H9 (cell line): ENCODE measurements at regions not wholly inside any gene's neighbourhood (a gene's known extent, or its start where the extent isn't known, plus 50 kb on each side); places are given as distances from the start of the nearest gene placed in this dataset.

ENCODE experiments used
- DNase-seq: peaks from one replicate; pipeline ENCODE4 v3.0.0-alpha.2; 2017
- H2AFZ ChIP-seq: one replicate; pipeline ENCODE4 v1.6.1; 2013; ENCODE audit warnings: mild to moderate bottlenecking, low read length, control low read depth, moderate library complexity
- H2AK5ac ChIP-seq: 2 replicates; pipeline ENCODE4 v1.6.1; 2013; ENCODE audit warnings: low read length, control low read depth, mixed read lengths; ENCODE audit not compliant: insufficient read length
- H2BK120ac ChIP-seq: one replicate; pipeline ENCODE4 v1.6.1; 2013; ENCODE audit warnings: low read depth, mild to moderate bottlenecking, low read length, control low read depth, inconsistent platforms; ENCODE audit not compliant: poor library complexity, severe bottlenecking
- H2BK12ac ChIP-seq: 2 replicates; pipeline ENCODE4 v1.6.1; 2013; ENCODE audit warnings: low read length, control low read depth, mixed read lengths, low read depth; ENCODE audit not compliant: insufficient read length
- H2BK15ac ChIP-seq: 2 replicates; pipeline ENCODE4 v1.6.1; 2013; ENCODE audit warnings: low read depth, low read length, control low read depth
- H2BK20ac ChIP-seq: one replicate; pipeline ENCODE4 v1.6.1; 2013; ENCODE audit warnings: low read depth, mild to moderate bottlenecking, low read length, control low read depth, inconsistent platforms; ENCODE audit not compliant: poor library complexity, severe bottlenecking
- H2BK5ac ChIP-seq: 2 replicates; pipeline ENCODE4 v1.6.1; 2013; ENCODE audit warnings: low read length, control low read depth, mixed read lengths; ENCODE audit not compliant: insufficient read length
- H3K14ac ChIP-seq: 2 replicates; pipeline ENCODE4 v1.6.1; 2013; ENCODE audit warnings: low read length, control low read depth; ENCODE audit not compliant: insufficient read depth
- H3K18ac ChIP-seq: 2 replicates; pipeline ENCODE4 v1.6.1; 2013; ENCODE audit warnings: low read depth, mild to moderate bottlenecking, mixed read lengths, low read length, control low read depth; ENCODE audit not compliant: insufficient read length
- H3K23ac ChIP-seq: 2 replicates; pipeline ENCODE4 v1.6.1; 2013; ENCODE audit warnings: low read length, control low read depth, mixed read lengths, low read depth; ENCODE audit not compliant: insufficient read length
- H3K23me2 ChIP-seq: 2 replicates; pipeline ENCODE4 v1.6.1; 2013; ENCODE audit warnings: low read depth, mild to moderate bottlenecking, mixed read lengths, low read length, control low read depth; ENCODE audit not compliant: insufficient read length, poor library complexity, severe bottlenecking
- H3K27ac ChIP-seq: 2 replicates; pipeline ENCODE4 v1.5.1; 2013; ENCODE audit warnings: low read length, control low read depth, mixed read lengths, low read depth; ENCODE audit not compliant: insufficient read length
- H3K27me3 ChIP-seq: 2 replicates; pipeline ENCODE4 v1.6.1; 2013; ENCODE audit warnings: low read length, control low read depth, inconsistent platforms; ENCODE audit not compliant: insufficient read depth
- H3K4ac ChIP-seq: 2 replicates; pipeline ENCODE4 v1.6.1; 2013; ENCODE audit warnings: low read depth, mild to moderate bottlenecking, control low read depth, inconsistent platforms, low read length, moderate library complexity
- H3K4me1 ChIP-seq: 2 replicates; pipeline ENCODE4 v1.6.1; 2013; ENCODE audit warnings: low read length, control low read depth, inconsistent platforms; ENCODE audit not compliant: insufficient read depth
- H3K4me2 ChIP-seq: 2 replicates; pipeline ENCODE4 v1.6.1; 2013; ENCODE audit warnings: low read length, control low read depth, mixed read lengths; ENCODE audit not compliant: insufficient read length, insufficient read depth
- H3K56ac ChIP-seq: 2 replicates; pipeline ENCODE4 v1.6.1; 2013; ENCODE audit warnings: low read depth, mild to moderate bottlenecking, mixed read lengths, low read length, control low read depth; ENCODE audit not compliant: insufficient read length
- H3K79me1 ChIP-seq: 2 replicates; pipeline ENCODE4 v1.6.1; 2013; ENCODE audit warnings: low read depth, mild to moderate bottlenecking, moderate library complexity, low read length, control low read depth, inconsistent platforms; ENCODE audit not compliant: insufficient read depth, poor library complexity, severe bottlenecking
- H3K79me2 ChIP-seq: 2 replicates; pipeline ENCODE4 v1.6.1; 2013; ENCODE audit warnings: low read length, control low read depth, inconsistent platforms; ENCODE audit not compliant: insufficient read depth
- H3K9ac ChIP-seq: 2 replicates; pipeline ENCODE4 v1.6.1; 2013; ENCODE audit warnings: low read length, control low read depth, mixed read lengths; ENCODE audit not compliant: insufficient read length; ENCODE audit errors: extremely low read depth
- H3K9me3 ChIP-seq: one replicate; pipeline ENCODE4 v1.6.1; 2013; ENCODE audit warnings: low read depth, low read length, inconsistent platforms; ENCODE audit not compliant: control insufficient read depth
- H3T11ph ChIP-seq: one replicate; pipeline ENCODE4 v1.6.1; 2013; ENCODE audit warnings: mild to moderate bottlenecking, low read length, control low read depth, inconsistent platforms
- H4K20me1 ChIP-seq: one replicate; pipeline ENCODE4 v1.6.1; 2013; ENCODE audit not compliant: control insufficient read depth, insufficient read length, insufficient read depth
- H4K5ac ChIP-seq: 2 replicates; pipeline ENCODE4 v1.6.1; 2013; ENCODE audit warnings: low read depth, mild to moderate bottlenecking, mixed read lengths, low read length, control low read depth; ENCODE audit not compliant: insufficient read length
- H4K8ac ChIP-seq: replicated peaks from 2 replicates; pipeline ENCODE4 v1.6.1; 2013; ENCODE audit warnings: low read length, control low read depth, mixed read lengths, low read depth; ENCODE audit not compliant: insufficient read length
- H4K91ac ChIP-seq: 2 replicates; pipeline ENCODE4 v1.6.1; 2013; ENCODE audit warnings: low read depth, mild to moderate bottlenecking, moderate library complexity, mixed read lengths, low read length, control low read depth; ENCODE audit not compliant: insufficient read length
- H3K27ac Mint-ChIP-seq, 3 experiments: 2 replicates in 2 of 3; 3 replicates in 1 of 3; pipeline ENCODE4 v1.8.0; 2020 to 2021; ENCODE audit warnings: mixed read lengths in 3 of 3, mild to moderate bottlenecking in 1 of 3, moderate library complexity in 1 of 3
- H3K27me3 Mint-ChIP-seq: 2 replicates; pipeline ENCODE4 v1.8.0; 2021; ENCODE audit warnings: low read depth, mild to moderate bottlenecking, moderate library complexity, mixed read lengths
- H3K36me3 Mint-ChIP-seq, 3 experiments: 2 replicates in 2 of 3; 3 replicates in 1 of 3; pipeline ENCODE4 v1.8.0; 2020 to 2021; ENCODE audit warnings: low read depth in 3 of 3, mixed read lengths in 3 of 3; ENCODE audit not compliant: insufficient read depth in 1 of 3
- H3K4me1 Mint-ChIP-seq, 2 experiments: 2 replicates each; pipeline ENCODE4 v1.8.0; 2020; ENCODE audit warnings: mixed read lengths in 2 of 2
- H3K4me3 Mint-ChIP-seq, 2 experiments: 2 replicates in 1 of 2; 3 replicates in 1 of 2; pipeline ENCODE4 v1.8.0; 2020 to 2021; ENCODE audit warnings: mild to moderate bottlenecking in 2 of 2, mixed read lengths in 2 of 2, moderate library complexity in 1 of 2
- H3K9me3 Mint-ChIP-seq, 2 experiments: 2 replicates in 1 of 2; 3 replicates in 1 of 2; pipeline ENCODE4 v1.8.0; 2020; ENCODE audit warnings: mild to moderate bottlenecking in 2 of 2, mixed read lengths in 2 of 2, moderate library complexity in 1 of 2
- WGBS: extraction: QIAGEN DNeasy Blood & Tissue Kit; methylation state at CpG from one replicate; pipeline ENCODE4 v1.1.7; 2013; ENCODE audit warnings: missing lambda C conversion rate, low lambda C conversion rate, mixed read lengths; ENCODE audit not compliant: insufficient read length; ENCODE audit errors: extremely low coverage; 5-methylcytosine and 5-hydroxymethylcytosine counted together
- TF ChIP-seq, protein P1 (sequence below): fragments of 200-600 bp; sonication (generic); conservative IDR thresholded peaks from 3 replicates; pipeline ENCODE4 v1.8.0; 2021; ENCODE audit warnings: antibody characterized with exemption, mild to moderate bottlenecking

DNA sequence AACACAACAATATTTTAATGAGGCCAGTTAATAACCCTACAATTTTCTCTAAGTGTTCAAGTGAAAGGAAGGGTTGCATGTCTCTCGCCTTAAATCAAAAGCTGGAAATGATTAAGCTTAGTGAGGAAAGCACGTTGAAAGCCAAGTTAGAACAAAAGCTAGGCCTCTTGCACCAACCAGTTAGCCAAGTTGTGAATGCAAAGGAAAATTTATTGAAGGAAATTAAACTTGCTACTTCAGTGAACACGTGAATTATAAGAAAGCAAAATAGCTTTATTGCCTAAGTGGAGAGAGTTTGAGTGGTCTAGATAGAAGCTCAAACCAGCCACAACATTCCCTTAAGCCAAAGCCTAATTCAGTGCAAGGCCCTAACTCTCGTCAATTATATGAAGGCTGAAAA lies 135.6 kb downstream of the DUSP10 start:
- Histone ChIP-seq H3K18ac (no peak overlapping the region), H2BK5ac (no peak overlapping the region), H3K56ac (no peak overlapping the region), H3K4ac (no peak overlapping the region), H2AK5ac (no peak overlapping the region), H3K23me2 (no peaks in the 10 kb centered on the region), H3K79me2 (no peaks in the 10 kb centered on the region), H3K27ac (no peak overlapping the region), H2BK20ac (no peak overlapping the region), H3K9ac (no peak overlapping the region), H4K20me1 (no peaks in the 10 kb centered on the region), H3K23ac (no peak overlapping the region), H4K5ac (no peak overlapping the region), H3K14ac (no peak overlapping the region), H3K79me1 (no peaks in the 10 kb centered on the region), H2BK120ac (no peak overlapping the region), H2BK12ac (no peak overlapping the region), H2BK15ac (no peak overlapping the region), H4K8ac (no peak overlapping the region), H3K4me1 (no peaks in the 10 kb centered on the region), H3T11ph (no peak overlapping the region), H3K4me2 (no peak overlapping the region), H2AFZ (no peak overlapping the region), H4K91ac (no peak overlapping the region), H3K27me3 (no peaks in the 10 kb centered on the region), H3K9me3 (no peaks in the 10 kb centered on the region)
- no peaks in the 10 kb centered on the region for H3K27me3 Mint-ChIP-seq
- no peak overlapping the region; a peak in 1 of 7 replicates for H3K27ac Mint-ChIP-seq
- TF ChIP-seq, protein P1, sequence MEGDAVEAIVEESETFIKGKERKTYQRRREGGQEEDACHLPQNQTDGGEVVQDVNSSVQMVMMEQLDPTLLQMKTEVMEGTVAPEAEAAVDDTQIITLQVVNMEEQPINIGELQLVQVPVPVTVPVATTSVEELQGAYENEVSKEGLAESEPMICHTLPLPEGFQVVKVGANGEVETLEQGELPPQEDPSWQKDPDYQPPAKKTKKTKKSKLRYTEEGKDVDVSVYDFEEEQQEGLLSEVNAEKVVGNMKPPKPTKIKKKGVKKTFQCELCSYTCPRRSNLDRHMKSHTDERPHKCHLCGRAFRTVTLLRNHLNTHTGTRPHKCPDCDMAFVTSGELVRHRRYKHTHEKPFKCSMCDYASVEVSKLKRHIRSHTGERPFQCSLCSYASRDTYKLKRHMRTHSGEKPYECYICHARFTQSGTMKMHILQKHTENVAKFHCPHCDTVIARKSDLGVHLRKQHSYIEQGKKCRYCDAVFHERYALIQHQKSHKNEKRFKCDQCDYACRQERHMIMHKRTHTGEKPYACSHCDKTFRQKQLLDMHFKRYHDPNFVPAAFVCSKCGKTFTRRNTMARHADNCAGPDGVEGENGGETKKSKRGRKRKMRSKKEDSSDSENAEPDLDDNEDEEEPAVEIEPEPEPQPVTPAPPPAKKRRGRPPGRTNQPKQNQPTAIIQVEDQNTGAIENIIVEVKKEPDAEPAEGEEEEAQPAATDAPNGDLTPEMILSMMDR = no peak
- no peak overlapping the region for H3K4me3 Mint-ChIP-seq
- H3K9me3 Mint-ChIP-seq = 0 out of 5 replicates have a peak, but pooled peaks cover 0 to 2% of the 10 kb centered on the region in 2 experiments
- H3K36me3 Mint-ChIP-seq = no peaks in the 10 kb centered on the region; a peak in 1 of 7 replicates
- no peak for DNase-seq
- no peaks in the 10 kb centered on the region; a peak in 1 of 4 replicates for H3K4me1 Mint-ChIP-seq
- WGBS = no CpG with 5 or more reads among the region's 4 CpGs
